ENCODE measurements at regions not wholly inside any gene's neighbourhood (a gene's known extent, or its start where the extent isn't known, plus 50 kb on each side); places are given as distances from the start of the nearest gene placed in this dataset.

- TF ChIP-seq CTCF (IDR thresholded peaks at IDR 0.05; ENCODE audit: low read length) (no peak), EZH2 (optimal IDR thresholded peaks at IDR 0.05; ENCODE audit: low read depth, low read length) (no peak), EZH2phosphoT487 (IDR thresholded peaks at IDR 0.05; ENCODE audit: low read length) (no peak)
These were observed 102.1 kb upstream of the PAPPA start for GRCh38 chr9:116051528-116051927.
